HAP-1 (cell line): ENCODE measurements at regions not wholly inside any gene's neighbourhood (a gene's known extent, or its start where the extent isn't known, plus 50 kb on each side); places are given as distances from the start of the nearest gene placed in this dataset.

Source experiments
- DNase-seq, 2 experiments: peaks; one replicate each; pipeline ENCODE4 v3.0.0-alpha.2; 2016 to 2020; ENCODE audit warnings: low spot score in 2 of 2
- H3K27me3 ChIP-seq: fragments of 250-450 bp; sonication (Bioruptor Pico); 2 replicates; pipeline ENCODE4 v1.5.1; 2020; ENCODE audit warnings: low read depth, mild to moderate bottlenecking, moderate library complexity
- H3K36me3 ChIP-seq: fragments of 250-450 bp; sonication (Bioruptor Pico); replicated peaks from 2 replicates; pipeline ENCODE4 v1.5.1; 2020; ENCODE audit warnings: mild to moderate bottlenecking
- H3K4me1 ChIP-seq: fragments of 250-450 bp; sonication (Bioruptor Pico); 2 replicates; pipeline ENCODE4 v1.5.1; 2020; ENCODE audit warnings: mild to moderate bottlenecking
- H3K4me3 ChIP-seq: fragments of 250-450 bp; sonication (Bioruptor Pico); 2 replicates; pipeline ENCODE4 v1.5.1; 2020; ENCODE audit warnings: mild to moderate bottlenecking, moderate library complexity
- H3K9me3 ChIP-seq: fragments of 250-450 bp; sonication (Bioruptor Pico); 2 replicates; pipeline ENCODE4 v1.5.1; 2020; ENCODE audit warnings: mild to moderate bottlenecking, moderate library complexity
- in situ Hi-C: fragments of 300-500 bp; cut with MboI; formaldehyde crosslinking; loops from 3 replicates; pipeline ENCODE4 v1.14.3; 2020; ENCODE audit warnings: low sequenced_read_pairs, inconsistent platforms, mixed read lengths

GRCh38 chr1:172738389-172738788 is 79.5 kb downstream of the FASLG start:
- Histone ChIP-seq H3K4me3 (no peak overlapping the region), H3K4me1 (no peaks in the 10 kb centered on the region), H3K9me3 (no peaks in the 10 kb centered on the region), H3K36me3 (no peaks in the 10 kb centered on the region), H3K27me3 (peaks cover 2% of the 10 kb centered on the region; the same call in 1 of the 2 replicates)
- DNase-seq: no peak
- in situ Hi-C loops: loop anchor here (25.0 kb wide), 1 partner anchor 1049 kb away; no protein-coding TSS in a partner anchor

- DNase-seq: peak in 1 of 2 experiments; percentile 27
Measured at GRCh38 chr1:172742599-172743500, 83.9 kb downstream of the FASLG start.

DNA sequence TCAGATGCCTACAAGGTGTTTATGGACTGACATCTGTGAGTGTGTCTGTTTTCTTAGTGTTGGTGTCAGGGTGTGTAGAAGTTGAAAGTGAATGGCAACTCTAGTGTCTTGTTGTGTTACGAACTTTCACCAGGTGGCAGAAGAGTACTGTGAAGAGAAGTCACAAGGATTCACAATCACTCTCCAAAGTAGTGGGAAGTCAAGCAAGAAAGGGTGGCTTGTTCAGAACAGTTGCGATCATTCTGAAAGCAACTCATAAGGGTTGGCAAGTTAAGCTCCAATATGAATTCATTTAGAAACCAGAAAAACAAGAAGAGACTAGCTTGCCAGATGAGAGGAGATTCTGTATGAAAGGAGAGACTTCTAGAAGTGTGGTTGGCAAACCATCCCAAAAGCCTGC is 86.1 kb downstream of the FASLG start:
- H3K4me1 ChIP-seq: no peaks in the 10 kb centered on the region
- H3K36me3 ChIP-seq: no peaks in the 10 kb centered on the region
- H3K9me3 ChIP-seq: no peaks in the 10 kb centered on the region
- in situ Hi-C loops: loop anchor here (10.0 to 25.0 kb wide), 2 partner anchors 450 to 1042 kb away; no protein-coding TSS in a partner anchor
- no peaks in the 10 kb centered on the region for H3K27me3 ChIP-seq
- no peak overlapping the region for H3K4me3 ChIP-seq
- peak; percentile 10 to 21 for DNase-seq

More at GRCh38 chr1:172742599-172743500, 83.9 kb downstream of the FASLG start:
- H3K36me3 ChIP-seq: no peaks in the 10 kb centered on the region
- H3K27me3 ChIP-seq: no peaks in the 10 kb centered on the region
- in situ Hi-C loops: loop anchor here (10.0 to 25.0 kb wide), 2 partner anchors 452 to 1044 kb away; no protein-coding TSS in a partner anchor
- no peaks in the 10 kb centered on the region for H3K4me1 ChIP-seq
- no peaks in the 10 kb centered on the region for H3K9me3 ChIP-seq
- H3K4me3 ChIP-seq: no peak overlapping the region

GRCh38 chr1:172746091-172746949 is 87.4 kb downstream of the FASLG start:
- Histone ChIP-seq H3K4me1 (no peaks in the 10 kb centered on the region), H3K4me3 (no peak overlapping the region), H3K9me3 (no peaks in the 10 kb centered on the region), H3K36me3 (no peaks in the 10 kb centered on the region), H3K27me3 (no peaks in the 10 kb centered on the region)
- in situ Hi-C loops: loop anchor here (10.0 to 25.0 kb wide), 2 partner anchors 448 to 1041 kb away; no protein-coding TSS in a partner anchor
- DNase-seq: no peak

DNA sequence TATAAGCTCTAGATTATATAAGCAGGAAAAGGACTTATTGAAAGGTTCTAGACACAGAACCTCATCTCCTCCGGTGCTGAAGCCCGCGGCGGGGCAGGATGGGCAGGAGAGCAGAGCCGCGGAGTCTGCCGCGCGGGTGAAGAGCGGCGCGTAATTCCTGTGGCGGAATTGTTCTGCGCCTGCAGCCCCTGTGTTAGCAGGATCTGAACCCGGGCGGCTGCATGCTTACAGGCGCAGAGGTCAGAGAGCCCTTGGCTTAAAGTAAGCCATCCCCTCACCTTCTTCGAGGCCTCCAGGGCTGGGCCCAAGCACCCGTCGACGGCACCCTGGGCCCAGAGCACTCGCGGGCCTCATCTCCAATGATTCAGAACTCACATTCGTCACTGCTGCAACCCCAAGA is 89.3 kb downstream of the FASLG start:
- in situ Hi-C loops: loop anchor here (10.0 to 25.0 kb wide), 2 partner anchors 447 to 1039 kb away; no protein-coding TSS in a partner anchor
- no peaks in the 10 kb centered on the region for H3K9me3 ChIP-seq
- no peaks in the 10 kb centered on the region for H3K36me3 ChIP-seq
- H3K4me3 ChIP-seq: no peak overlapping the region
- no peaks in the 10 kb centered on the region for H3K27me3 ChIP-seq
- no peaks in the 10 kb centered on the region for H3K4me1 ChIP-seq
- DNase-seq: no peak

- no peaks in the 10 kb centered on the region for H3K9me3 ChIP-seq
- no peaks in the 10 kb centered on the region for H3K36me3 ChIP-seq
- in situ Hi-C loops: no loop called here
- no peak overlapping the region for H3K4me3 ChIP-seq
- no peaks in the 10 kb centered on the region for H3K4me1 ChIP-seq
- H3K27me3 ChIP-seq: no peaks in the 10 kb centered on the region
- no peak for DNase-seq
Measured at GRCh38 chr1:172751683-172752082, 92.8 kb downstream of the FASLG start.

GRCh38 chr1:172753964-172754363 is 95.1 kb downstream of the FASLG start:
- no peaks in the 10 kb centered on the region for H3K9me3 ChIP-seq
- H3K4me3 ChIP-seq: no peak overlapping the region
- in situ Hi-C loops: no loop called here
- no peaks in the 10 kb centered on the region for H3K36me3 ChIP-seq
- no peaks in the 10 kb centered on the region for H3K27me3 ChIP-seq
- no peak for DNase-seq
- H3K4me1 ChIP-seq: no peaks in the 10 kb centered on the region

DNA sequence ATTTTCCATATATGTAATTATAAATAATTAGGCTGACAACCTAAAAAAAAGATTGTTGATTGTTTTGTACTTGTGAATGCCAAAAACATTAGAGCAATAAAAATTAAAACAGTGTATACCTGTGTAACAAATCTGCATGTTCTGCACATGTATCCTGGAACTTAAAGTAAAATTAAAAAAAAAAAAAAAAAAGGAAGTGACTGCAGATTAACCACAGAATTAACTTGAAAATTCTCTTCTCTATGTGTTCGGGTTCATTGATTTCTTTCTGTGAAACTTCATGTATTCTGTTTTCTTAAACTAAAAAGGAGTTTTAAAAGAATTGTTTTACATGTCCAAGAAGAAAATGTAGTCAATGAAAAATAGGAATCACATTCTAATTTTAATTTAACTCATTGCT is 95.7 kb downstream of the FASLG start:
- Histone ChIP-seq H3K27me3 (no peaks in the 10 kb centered on the region), H3K4me3 (no peak overlapping the region), H3K4me1 (no peaks in the 10 kb centered on the region), H3K9me3 (no peaks in the 10 kb centered on the region), H3K36me3 (no peaks in the 10 kb centered on the region)
- no peak for DNase-seq
- in situ Hi-C loops: no loop called here

DNA sequence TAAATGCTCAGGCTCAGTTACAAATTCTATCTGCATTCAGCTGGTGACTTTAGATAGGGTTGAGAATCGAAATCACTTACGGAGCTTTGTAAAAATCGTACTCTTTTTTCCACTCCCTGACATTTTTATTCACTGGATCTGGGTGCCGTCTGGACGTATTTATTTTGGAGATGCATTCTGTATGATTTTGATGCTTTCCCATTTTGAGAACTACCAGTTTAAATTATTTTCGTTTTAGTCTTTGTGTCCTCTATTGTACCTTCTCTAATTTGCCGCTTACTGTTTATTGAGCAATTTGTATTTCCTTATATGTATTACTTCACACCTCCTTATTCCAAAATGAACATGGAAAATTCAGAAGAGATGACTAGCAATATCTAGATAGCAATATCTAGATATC is 96.2 kb downstream of the FASLG start:
- Histone ChIP-seq H3K4me1 (no peaks in the 10 kb centered on the region), H3K27me3 (no peaks in the 10 kb centered on the region), H3K9me3 (no peaks in the 10 kb centered on the region), H3K36me3 (no peaks in the 10 kb centered on the region), H3K4me3 (no peak overlapping the region)
- in situ Hi-C loops: no loop called here
- DNase-seq: no peak

- no peak for DNase-seq
- no peaks in the 10 kb centered on the region for H3K4me1 ChIP-seq
- in situ Hi-C loops: no loop called here
- H3K4me3 ChIP-seq: no peak overlapping the region
- H3K36me3 ChIP-seq: no peaks in the 10 kb centered on the region
- H3K9me3 ChIP-seq: no peaks in the 10 kb centered on the region
- H3K27me3 ChIP-seq: no peaks in the 10 kb centered on the region
Measured at GRCh38 chr1:172756024-172756423, 97.1 kb downstream of the FASLG start.

DNA sequence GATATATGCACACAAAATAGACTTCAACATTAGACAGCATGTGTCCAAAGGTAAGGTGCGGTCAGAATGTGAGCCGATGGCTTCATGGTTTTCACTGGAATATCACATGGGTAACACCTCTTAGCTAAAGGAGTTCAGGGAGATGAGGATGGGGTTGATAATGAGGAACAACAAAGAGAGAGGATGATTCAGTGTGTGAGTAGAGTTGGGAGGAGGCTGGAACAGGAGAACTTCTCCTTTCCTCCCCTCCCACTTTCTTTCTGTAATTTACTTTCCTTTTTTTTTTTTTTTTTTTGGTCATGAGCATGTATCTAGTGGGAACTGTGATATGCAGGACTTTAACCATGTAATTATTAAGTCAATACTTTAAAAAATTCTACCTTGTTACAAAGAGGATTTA is 99.4 kb downstream of the FASLG start:
- Histone ChIP-seq H3K27me3 (no peaks in the 10 kb centered on the region), H3K36me3 (no peaks in the 10 kb centered on the region), H3K4me3 (no peak overlapping the region), H3K4me1 (no peaks in the 10 kb centered on the region), H3K9me3 (no peaks in the 10 kb centered on the region)
- no peak for DNase-seq
- in situ Hi-C loops: no loop called here

DNA sequence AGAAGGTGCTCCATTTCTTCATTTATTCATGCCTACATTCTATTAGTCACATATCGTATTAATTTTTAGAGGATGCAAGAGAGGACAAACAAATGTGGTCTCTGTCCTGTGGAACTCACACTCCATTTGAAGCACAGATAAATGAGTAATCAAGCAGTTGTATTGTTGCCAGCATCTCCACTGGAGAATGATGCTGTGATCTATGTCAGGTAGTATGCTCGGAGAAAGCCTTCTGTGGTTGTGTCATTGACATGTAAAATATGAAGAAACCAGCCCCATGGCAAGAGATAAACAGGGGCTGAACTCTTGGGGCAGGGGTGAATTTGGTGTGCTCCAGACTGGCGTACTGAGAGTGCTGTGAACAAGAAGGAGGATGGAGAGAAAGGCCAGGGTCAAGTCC is 101.2 kb downstream of the FASLG start:
- Histone ChIP-seq H3K4me3 (no peak overlapping the region), H3K4me1 (no peaks in the 10 kb centered on the region), H3K9me3 (no peaks in the 10 kb centered on the region), H3K36me3 (no peaks in the 10 kb centered on the region), H3K27me3 (no peaks in the 10 kb centered on the region)
- in situ Hi-C loops: no loop called here
- no peak for DNase-seq

GRCh38 chr1:172761581-172762486 is 102.9 kb downstream of the FASLG start:
- Histone ChIP-seq H3K4me3 (no peak overlapping the region), H3K4me1 (no peaks in the 10 kb centered on the region), H3K27me3 (no peaks in the 10 kb centered on the region), H3K9me3 (no peaks in the 10 kb centered on the region), H3K36me3 (no peaks in the 10 kb centered on the region)
- no peak for DNase-seq
- in situ Hi-C loops: no loop called here
